Colonic mucosa (tissue), 4 donors: ENCODE measurements at regions not wholly inside any gene's neighbourhood (a gene's known extent, or its start where the extent isn't known, plus 50 kb on each side); places are given as distances from the start of the nearest gene placed in this dataset.

Experiments
- DNase-seq: peaks from one replicate; pipeline ENCODE4 v3.0.0-alpha.2; 2020
- H3K27ac ChIP-seq: fragments of 200-600 bp; one replicate; pipeline ENCODE4 v1.8.0; 2021
- H3K27me3 ChIP-seq: fragments of 200-600 bp; one replicate; pipeline ENCODE4 v1.8.0; 2021
- H3K36me3 ChIP-seq: fragments of 200-600 bp; one replicate; pipeline ENCODE4 v1.8.0; 2021
- H3K4me1 ChIP-seq: fragments of 200-600 bp; one replicate; pipeline ENCODE4 v1.8.0; 2021; ENCODE audit warnings: mild to moderate bottlenecking
- H3K4me3 ChIP-seq: fragments of 200-600 bp; one replicate; pipeline ENCODE4 v1.8.0; 2021
- H3K9ac ChIP-seq, 2 donors: one replicate each; pipeline ENCODE4 v1.7.0; 2013; ENCODE audit warnings: control low read depth in 2 of 2, low read depth in 2 of 2, low read length in 2 of 2
- H3K9me3 ChIP-seq: fragments of 200-600 bp; one replicate; pipeline ENCODE4 v1.8.0; 2021
- intact Hi-C: fragments of 100-400 bp; cut with DNase I; formaldehyde crosslinking; loops from one replicate; pipeline ENCODE4 v1.14.1; 2022
- TF ChIP-seq, protein P1 (sequence below): fragments of 200-600 bp; IDR thresholded peaks from one replicate; pipeline ENCODE4 v1.8.0; 2022; ENCODE audit warnings: antibody characterized with exemption, mild to moderate bottlenecking
- donor health status: healthy.
- donor health status: DM: no; HTN: no; CAD: no.
- donor health status: DM: no; HTN: no; CAD: no.

DNA sequence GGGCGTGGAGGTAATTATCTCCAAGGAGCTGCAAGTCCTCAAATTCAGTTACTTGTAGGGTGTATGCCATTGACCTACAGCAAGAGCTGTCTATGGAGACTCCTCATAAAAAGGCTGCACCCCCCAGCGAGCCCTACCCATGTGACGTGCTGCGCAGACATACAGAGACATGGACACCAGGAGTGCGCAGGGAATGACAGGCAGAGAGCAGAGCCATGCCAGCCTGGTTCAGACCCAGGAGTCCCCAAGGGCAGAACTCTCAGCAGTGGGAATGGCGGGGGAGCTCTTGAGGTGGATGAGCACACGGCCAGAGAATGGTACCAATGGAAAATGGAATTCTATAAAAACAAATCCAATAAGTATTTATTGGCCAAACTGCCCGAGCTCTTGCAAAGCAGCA, 310.1 kb downstream of the MYCN start:
- H3K4me1 ChIP-seq, result no peaks in the 10 kb centered on the region
- no peak overlapping the region for H3K27ac ChIP-seq
- no peak overlapping the region for H3K4me3 ChIP-seq
- intact Hi-C loops, result no loop called here
- H3K9me3 ChIP-seq, result no peaks in the 10 kb centered on the region
- no peaks in the 10 kb centered on the region for H3K27me3 ChIP-seq
- DNase-seq, result no peak
- no peak overlapping the region for H3K9ac ChIP-seq
- TF ChIP-seq, protein P1, sequence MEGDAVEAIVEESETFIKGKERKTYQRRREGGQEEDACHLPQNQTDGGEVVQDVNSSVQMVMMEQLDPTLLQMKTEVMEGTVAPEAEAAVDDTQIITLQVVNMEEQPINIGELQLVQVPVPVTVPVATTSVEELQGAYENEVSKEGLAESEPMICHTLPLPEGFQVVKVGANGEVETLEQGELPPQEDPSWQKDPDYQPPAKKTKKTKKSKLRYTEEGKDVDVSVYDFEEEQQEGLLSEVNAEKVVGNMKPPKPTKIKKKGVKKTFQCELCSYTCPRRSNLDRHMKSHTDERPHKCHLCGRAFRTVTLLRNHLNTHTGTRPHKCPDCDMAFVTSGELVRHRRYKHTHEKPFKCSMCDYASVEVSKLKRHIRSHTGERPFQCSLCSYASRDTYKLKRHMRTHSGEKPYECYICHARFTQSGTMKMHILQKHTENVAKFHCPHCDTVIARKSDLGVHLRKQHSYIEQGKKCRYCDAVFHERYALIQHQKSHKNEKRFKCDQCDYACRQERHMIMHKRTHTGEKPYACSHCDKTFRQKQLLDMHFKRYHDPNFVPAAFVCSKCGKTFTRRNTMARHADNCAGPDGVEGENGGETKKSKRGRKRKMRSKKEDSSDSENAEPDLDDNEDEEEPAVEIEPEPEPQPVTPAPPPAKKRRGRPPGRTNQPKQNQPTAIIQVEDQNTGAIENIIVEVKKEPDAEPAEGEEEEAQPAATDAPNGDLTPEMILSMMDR, result no peak
- H3K36me3 ChIP-seq, result no peaks in the 10 kb centered on the region

DNA sequence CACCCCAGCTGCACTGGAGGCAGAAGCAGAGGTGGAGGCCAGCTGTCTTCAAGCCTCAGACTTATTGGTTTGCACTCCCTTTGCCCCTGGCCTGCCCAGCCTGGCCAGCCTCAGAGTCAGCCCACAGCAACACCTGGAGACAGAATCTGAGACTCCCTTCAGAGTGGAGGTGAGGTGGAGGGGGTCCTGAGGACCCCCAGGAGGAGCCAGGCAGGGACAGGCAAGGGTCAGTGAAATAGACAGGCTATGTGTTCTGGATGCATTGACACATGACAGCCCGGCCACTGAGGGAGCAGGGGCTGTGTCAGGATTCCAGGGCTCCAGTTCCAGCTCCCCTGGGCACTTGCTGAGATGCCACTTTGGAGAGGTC, 309.7 kb downstream of the MYCN start:
- Histone ChIP-seq H3K36me3 (no peaks in the 10 kb centered on the region), H3K9ac (no peak overlapping the region), H3K4me1 (no peaks in the 10 kb centered on the region), H3K27me3 (no peaks in the 10 kb centered on the region), H3K9me3 (no peaks in the 10 kb centered on the region), H3K4me3 (no peak overlapping the region), H3K27ac (no peak overlapping the region)
- TF ChIP-seq, protein P1, result no peak
- no peak for DNase-seq
- intact Hi-C loops, result no loop called here

DNA sequence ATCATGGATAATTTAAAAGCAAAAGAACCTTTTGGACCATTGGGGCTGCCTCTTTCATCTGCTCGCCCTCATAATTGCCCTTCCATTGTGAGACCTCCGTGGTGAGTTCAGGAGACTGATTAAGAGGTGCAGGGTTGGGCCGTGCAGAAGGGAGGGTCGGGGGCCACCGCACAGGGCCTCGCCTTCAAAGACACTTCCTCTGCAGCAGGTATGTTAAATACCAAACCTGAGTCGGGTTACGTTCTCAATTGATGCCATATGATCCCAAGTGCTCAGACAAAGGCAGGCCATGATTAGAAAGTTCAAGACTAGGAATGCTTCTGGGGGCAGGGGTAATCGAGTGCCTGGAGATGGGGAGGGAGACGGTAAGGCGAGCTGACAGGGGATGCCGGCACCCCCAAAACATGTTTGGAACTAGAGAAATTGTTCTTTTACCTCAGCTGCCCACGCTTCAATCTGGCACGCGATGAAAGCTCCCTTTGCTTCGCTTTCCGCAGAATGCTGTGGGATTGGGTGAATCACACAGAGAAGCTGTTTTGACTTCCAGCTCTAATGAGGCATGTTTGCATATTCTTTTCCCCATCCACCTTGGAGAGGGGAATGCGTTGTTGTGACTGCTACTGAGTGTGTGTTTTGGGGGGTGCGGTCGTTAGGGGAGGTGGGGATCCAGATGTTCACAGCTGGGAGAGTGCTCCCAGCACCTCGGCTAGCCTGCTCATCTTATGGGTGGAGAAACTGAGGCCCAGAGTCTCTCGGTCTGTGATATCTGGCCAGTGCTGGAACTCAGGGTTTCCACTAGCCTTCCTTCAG, 309.1 kb downstream of the MYCN start:
- H3K4me3 ChIP-seq, result no peak overlapping the region
- TF ChIP-seq, protein P1, result no peak
- DNase-seq, result no peak
- no peaks in the 10 kb centered on the region for H3K4me1 ChIP-seq
- no peaks in the 10 kb centered on the region for H3K36me3 ChIP-seq
- H3K9ac ChIP-seq, result no peak overlapping the region
- H3K9me3 ChIP-seq, result no peaks in the 10 kb centered on the region
- intact Hi-C loops, result no loop called here
- H3K27me3 ChIP-seq, result no peaks in the 10 kb centered on the region
- H3K27ac ChIP-seq, result no peak overlapping the region

DNA sequence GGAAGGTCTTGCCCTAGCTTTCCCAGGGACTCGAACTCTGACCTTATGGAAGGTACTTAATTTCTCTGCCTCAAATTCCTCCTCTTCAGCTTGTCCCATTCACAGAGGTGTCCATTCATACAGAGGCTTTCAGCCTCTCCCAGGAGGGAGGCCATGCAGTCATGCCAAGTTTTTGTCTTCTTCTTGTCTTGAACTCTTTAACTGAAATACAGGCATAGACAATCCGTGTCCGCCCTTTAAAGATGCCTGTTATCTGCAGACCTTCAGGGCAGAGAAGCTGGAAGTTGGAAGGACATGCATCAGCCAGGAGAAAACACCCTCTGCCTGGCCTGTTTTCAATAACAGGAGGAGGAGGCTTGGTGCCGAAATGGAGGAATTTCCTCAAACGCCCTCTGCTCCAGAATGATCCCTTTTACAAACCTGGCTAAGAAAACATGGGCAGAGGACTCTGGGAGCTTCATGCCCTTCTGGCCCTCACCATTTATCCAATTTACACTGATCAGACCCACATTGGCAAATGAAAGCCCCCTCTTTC, 308.3 kb downstream of the MYCN start:
- intact Hi-C loops, result no loop called here
- Histone ChIP-seq H3K9ac (no peak overlapping the region), H3K9me3 (no peaks in the 10 kb centered on the region), H3K4me1 (no peaks in the 10 kb centered on the region), H3K4me3 (no peak overlapping the region), H3K27ac (no peak overlapping the region), H3K27me3 (no peaks in the 10 kb centered on the region), H3K36me3 (no peaks in the 10 kb centered on the region)
- TF ChIP-seq, protein P1, result no peak
- no peak for DNase-seq

DNA sequence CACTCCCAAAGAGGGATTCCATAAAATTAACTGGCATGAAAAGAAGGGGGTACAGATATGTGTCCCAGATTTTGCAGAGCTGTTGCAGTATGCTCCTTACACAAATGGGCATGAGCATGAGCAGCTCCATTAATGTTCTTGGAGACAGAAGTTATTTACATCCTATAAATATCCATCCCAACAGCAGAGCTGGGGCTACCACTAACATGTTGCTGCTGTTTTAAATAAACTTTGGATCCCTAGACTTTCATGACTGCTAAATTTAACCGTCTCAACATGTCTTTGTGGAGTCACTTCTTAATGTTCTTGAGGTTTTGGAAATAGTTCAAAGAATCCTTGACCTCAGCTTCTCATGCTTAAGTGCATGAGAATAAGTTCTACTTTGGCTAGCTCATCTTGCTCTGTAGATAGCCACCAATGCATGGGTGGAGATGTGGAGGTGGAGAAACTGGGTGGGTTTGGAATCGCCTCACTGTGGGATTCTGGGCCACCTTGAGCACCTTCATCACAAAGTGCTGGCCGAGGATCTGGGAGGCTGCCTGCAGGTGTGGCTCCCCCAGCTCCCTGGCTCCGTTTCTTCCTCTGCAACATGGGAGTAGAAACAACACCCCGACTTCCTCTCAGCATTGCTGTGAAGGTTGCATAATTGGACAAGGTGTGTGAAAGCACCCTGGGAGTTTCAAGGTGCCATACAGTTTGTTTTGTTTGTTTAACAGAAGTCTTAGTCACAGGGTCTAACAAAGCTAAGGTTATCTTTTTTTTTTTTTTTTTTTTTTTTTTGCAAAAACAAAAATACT, 307.2 kb downstream of the MYCN start:
- H3K27me3 ChIP-seq, result no peaks in the 10 kb centered on the region
- DNase-seq, result no peak
- no peak overlapping the region for H3K4me3 ChIP-seq
- H3K9me3 ChIP-seq, result no peaks in the 10 kb centered on the region
- no peaks in the 10 kb centered on the region for H3K4me1 ChIP-seq
- intact Hi-C loops, result no loop called here
- TF ChIP-seq, protein P1, result no peak
- H3K27ac ChIP-seq, result no peak overlapping the region
- no peak overlapping the region for H3K9ac ChIP-seq
- no peaks in the 10 kb centered on the region for H3K36me3 ChIP-seq
